HEK293 (cell line): ENCODE measurements at regions not wholly inside any gene's neighbourhood (a gene's known extent, or its start where the extent isn't known, plus 50 kb on each side); places are given as distances from the start of the nearest gene placed in this dataset.

ENCODE experiments used
- CTCF ChIA-PET: fragments of 350-600 bp; formaldehyde crosslinking; extraction: SDS; loops from one replicate; lab custom pipeline; 2021; ENCODE audit warnings: antibody characterized with exemption; lab: Yijun Ruan, JAX
- POLR2A ChIA-PET: fragments of 300-600 bp; formaldehyde crosslinking; extraction: SDS; loops from one replicate; lab custom pipeline; 2020; ENCODE audit warnings: antibody characterized with exemption, inconsistent platforms; lab: Yijun Ruan, JAX
- H3K27ac ChIP-seq: fragments of 200-500 bp; sonication (Bioruptor generic); 2 replicates; pipeline ENCODE4 v1.5.1; 2014; ENCODE audit warnings: low read depth, low read length, control low read depth, inconsistent platforms; ENCODE audit errors: extremely low read depth
- H3K36me3 ChIP-seq, 2 experiments: fragments of 200-500 bp in 1 of 2; sonication (Bioruptor generic) in 1 of 2; 1 replicate in 1 of 2; 2 replicates in 1 of 2; pipeline ENCODE4 v1.5.1; 2014 to 2017; ENCODE audit warnings: inconsistent platforms in 2 of 2, low read length in 2 of 2; ENCODE audit not compliant: control insufficient read depth in 2 of 2, insufficient read depth in 1 of 2
- H3K4me1 ChIP-seq: fragments of 200-500 bp; sonication (Bioruptor generic); 2 replicates; pipeline ENCODE4 v1.5.1; 2014; ENCODE audit warnings: mild to moderate bottlenecking, low read length, inconsistent platforms; ENCODE audit not compliant: control insufficient read depth, insufficient read depth
- H3K4me3 ChIP-seq: 2 replicates; pipeline ENCODE4 v1.5.1; 2011; ENCODE audit warnings: low read depth, mild to moderate bottlenecking, control low read depth, low read length, moderate library complexity
- H3K9me3 ChIP-seq: fragments of 200-500 bp; sonication (Bioruptor generic); 2 replicates; pipeline ENCODE4 v1.5.1; 2014; ENCODE audit warnings: low read depth, low read length, inconsistent platforms; ENCODE audit not compliant: control insufficient read depth, insufficient read depth
- ATF2 ChIP-seq: fragments of 450-650 bp; formaldehyde crosslinking; IDR thresholded peaks from 2 replicates; pipeline ENCODE4 v1.5.1; 2016; ENCODE audit warnings: missing biosample characterization, missing genetic modification characterization, low read depth
- CTCF ChIP-seq: fragments of 450-650 bp; formaldehyde crosslinking; IDR thresholded peaks from 2 replicates; pipeline ENCODE4 v1.5.1; 2016; ENCODE audit warnings: missing biosample characterization, missing genetic modification characterization
- KLF16 ChIP-seq: fragments of 450-650 bp; formaldehyde crosslinking; IDR thresholded peaks from 2 replicates; pipeline ENCODE4 v1.5.1; 2017; ENCODE audit warnings: missing biosample characterization, missing genetic modification characterization
- PRDM1 ChIP-seq: fragments of 450-650 bp; formaldehyde crosslinking; IDR thresholded peaks from 2 replicates; pipeline ENCODE4; 2016; ENCODE audit warnings: missing biosample characterization, missing genetic modification characterization
- ZNF214 ChIP-seq: fragments of 450-650 bp; formaldehyde crosslinking; IDR thresholded peaks from 2 replicates; pipeline ENCODE4 v1.5.1; 2017; ENCODE audit warnings: missing biosample characterization, mild to moderate bottlenecking, missing genetic modification characterization, borderline replicate concordance
- ZNF223 ChIP-seq: fragments of 450-650 bp; formaldehyde crosslinking; IDR thresholded peaks from 2 replicates; pipeline ENCODE4 v1.5.1; 2016; ENCODE audit warnings: missing biosample characterization, missing genetic modification characterization
- ZNF248 ChIP-seq: fragments of 450-650 bp; formaldehyde crosslinking; IDR thresholded peaks from 2 replicates; pipeline ENCODE4 v1.5.1; 2017; ENCODE audit warnings: missing biosample characterization, missing genetic modification characterization
- ZNF362 ChIP-seq: fragments of 450-650 bp; formaldehyde crosslinking; IDR thresholded peaks from 2 replicates; pipeline ENCODE4 v1.5.1; 2016; ENCODE audit warnings: missing biosample characterization, missing genetic modification characterization
- ZNF37A ChIP-seq: fragments of 450-650 bp; IDR thresholded peaks from 2 replicates; pipeline ENCODE4 v1.5.1; 2018; ENCODE audit warnings: missing biosample characterization, missing genetic modification characterization
- ZNF398 ChIP-seq: fragments of 450-650 bp; formaldehyde crosslinking; IDR thresholded peaks from 2 replicates; pipeline ENCODE4 v1.5.1; 2017; ENCODE audit warnings: missing biosample characterization, missing genetic modification characterization
- ZNF521 ChIP-seq: fragments of 450-650 bp; formaldehyde crosslinking; IDR thresholded peaks from 2 replicates; pipeline ENCODE4 v1.5.1; 2017; ENCODE audit warnings: missing biosample characterization, mild to moderate bottlenecking, missing genetic modification characterization
- ZNF561 ChIP-seq: fragments of 450-650 bp; IDR thresholded peaks from 2 replicates; pipeline ENCODE4 v1.5.1; 2018; ENCODE audit warnings: missing biosample characterization, missing genetic modification characterization, borderline replicate concordance
- ZNF580 ChIP-seq: fragments of 450-650 bp; formaldehyde crosslinking; IDR thresholded peaks from 2 replicates; pipeline ENCODE4 v1.5.1; 2016; ENCODE audit warnings: missing biosample characterization, missing genetic modification characterization
- ZNF623 ChIP-seq: fragments of 450-650 bp; formaldehyde crosslinking; IDR thresholded peaks from 2 replicates; pipeline ENCODE4 v1.5.1; 2016; ENCODE audit warnings: missing biosample characterization, missing genetic modification characterization
- ZNF654 ChIP-seq: fragments of 450-650 bp; formaldehyde crosslinking; IDR thresholded peaks from 2 replicates; pipeline ENCODE4 v1.5.1; 2016; ENCODE audit warnings: low read depth, missing biosample characterization, missing genetic modification characterization
- ZNF777 ChIP-seq: fragments of 450-650 bp; formaldehyde crosslinking; IDR thresholded peaks from 2 replicates; pipeline ENCODE4 v1.5.1; 2017; ENCODE audit warnings: missing biosample characterization, missing genetic modification characterization, borderline replicate concordance
- ZNF843 ChIP-seq: fragments of 450-650 bp; formaldehyde crosslinking; IDR thresholded peaks from 2 replicates; pipeline ENCODE4 v1.5.1; 2016; ENCODE audit warnings: missing biosample characterization, missing genetic modification characterization

GRCh38 chrX:115901241-115901640 is 269.3 kb upstream of the AGTR2 start (continued):
- no peak for TF ChIP-seq ZNF398 (tag by site-specific recombination)

- POLR2A ChIA-PET = no interaction called here
- H3K36me3 ChIP-seq = no peaks in the 10 kb centered on the region
- TF ChIP-seq KLF16 (tag by site-specific recombination) (no peak), ZNF223 (tag by site-specific recombination) (no peak), PRDM1 (tag by site-specific recombination) (no peak), ZNF248 (no peak), ZNF521 (tag by site-specific recombination) (no peak), ZNF37A (tag by site-specific recombination) (no peak), ZNF623 (tag by site-specific recombination) (no peak)
These were observed 267.5 kb upstream of the AGTR2 start for GRCh38 chrX:115902995-115903394.

GRCh38 chrX:115906276-115906675 is 264.3 kb upstream of the AGTR2 start:
- Histone ChIP-seq H3K27ac (no peak overlapping the region), H3K36me3 (no peaks in the 10 kb centered on the region), H3K9me3 (no peaks in the 10 kb centered on the region), H3K4me1 (no peaks in the 10 kb centered on the region), H3K4me3 (no peak overlapping the region)
- TF ChIP-seq ZNF777 (tag by site-specific recombination) (no peak), ZNF362 (tag by site-specific recombination) (no peak), ZNF214 (tag by site-specific recombination) (no peak), CTCF (tag by site-specific recombination) (peak; percentile 27; the same call in 1 of the 2 replicates), ZNF654 (tag by site-specific recombination) (peak; percentile 37)
- ChIA-PET POLR2A (no interaction called here), CTCF (no interaction called here)

More at GRCh38 chrX:115902995-115903394, 267.5 kb upstream of the AGTR2 start:
- Histone ChIP-seq H3K4me3 (no peak overlapping the region), H3K9me3 (no peaks in the 10 kb centered on the region), H3K27ac (no peak overlapping the region), H3K4me1 (no peaks in the 10 kb centered on the region)
- CTCF ChIA-PET = no interaction called here

- no peak for TF ChIP-seq ZNF843 (tag by site-specific recombination)
- TF ChIP-seq ZNF580 = no peak
- no peak for TF ChIP-seq ZNF561 (tag by site-specific recombination)
- TF ChIP-seq ATF2 (tag by site-specific recombination) = no peak
- POLR2A ChIA-PET = no interaction called here
- H3K36me3 ChIP-seq = no peaks in the 10 kb centered on the region
- H3K4me1 ChIP-seq = no peaks in the 10 kb centered on the region
- H3K27ac ChIP-seq = no peak overlapping the region
- H3K9me3 ChIP-seq = no peaks in the 10 kb centered on the region
- CTCF ChIA-PET = interaction anchor here (0.6 kb wide), 1 partner anchor 808 kb away, joined by 3 read pairs; no protein-coding TSS in a partner anchor
- H3K4me3 ChIP-seq = no peak overlapping the region
These were observed 263.7 kb upstream of the AGTR2 start for GRCh38 chrX:115906881-115907280.
